Progenitor cell of endocrine pancreas (in vitro differentiated cells): ENCODE measurements at regions not wholly inside any gene's neighbourhood (a gene's known extent, or its start where the extent isn't known, plus 50 kb on each side); places are given as distances from the start of the nearest gene placed in this dataset.
A peak's percentile ranks its signal among the peaks of the same experiment; 100 is the strongest.

Source experiments
- DNase-seq: peaks from one replicate; pipeline ENCODE4 v3.0.0; 2021; ENCODE audit warnings: low spot score; ENCODE audit not compliant: unreplicated experiment
- H3K27ac Mint-ChIP-seq: 2 replicates; pipeline ENCODE4 v1.8.0; 2021; ENCODE audit warnings: mild to moderate bottlenecking, moderate library complexity, mixed read lengths
- H3K27me3 Mint-ChIP-seq: 2 replicates; pipeline ENCODE4 v1.8.0; 2021; ENCODE audit warnings: mixed read lengths
- H3K36me3 Mint-ChIP-seq: 2 replicates; pipeline ENCODE4 v1.8.0; 2022; ENCODE audit warnings: mixed read lengths; ENCODE audit not compliant: insufficient read depth
- H3K4me1 Mint-ChIP-seq: 2 replicates; pipeline ENCODE4 v1.8.0; 2021; ENCODE audit warnings: low read depth, mixed read lengths
- H3K4me3 Mint-ChIP-seq: 2 replicates; pipeline ENCODE4 v1.8.0; 2021; ENCODE audit warnings: low read depth, mild to moderate bottlenecking, moderate library complexity, mixed read lengths
- H3K9me3 Mint-ChIP-seq: 2 replicates; pipeline ENCODE4 v1.8.0; 2021; ENCODE audit warnings: low read depth, mixed read lengths
- TF ChIP-seq, protein P1 (sequence below): fragments of 200-600 bp; sonication (generic); IDR thresholded peaks from one replicate; pipeline ENCODE4 v1.5.0; 2021; ENCODE audit warnings: antibody characterized with exemption, mild to moderate bottlenecking; ENCODE audit not compliant: unreplicated experiment

DNA sequence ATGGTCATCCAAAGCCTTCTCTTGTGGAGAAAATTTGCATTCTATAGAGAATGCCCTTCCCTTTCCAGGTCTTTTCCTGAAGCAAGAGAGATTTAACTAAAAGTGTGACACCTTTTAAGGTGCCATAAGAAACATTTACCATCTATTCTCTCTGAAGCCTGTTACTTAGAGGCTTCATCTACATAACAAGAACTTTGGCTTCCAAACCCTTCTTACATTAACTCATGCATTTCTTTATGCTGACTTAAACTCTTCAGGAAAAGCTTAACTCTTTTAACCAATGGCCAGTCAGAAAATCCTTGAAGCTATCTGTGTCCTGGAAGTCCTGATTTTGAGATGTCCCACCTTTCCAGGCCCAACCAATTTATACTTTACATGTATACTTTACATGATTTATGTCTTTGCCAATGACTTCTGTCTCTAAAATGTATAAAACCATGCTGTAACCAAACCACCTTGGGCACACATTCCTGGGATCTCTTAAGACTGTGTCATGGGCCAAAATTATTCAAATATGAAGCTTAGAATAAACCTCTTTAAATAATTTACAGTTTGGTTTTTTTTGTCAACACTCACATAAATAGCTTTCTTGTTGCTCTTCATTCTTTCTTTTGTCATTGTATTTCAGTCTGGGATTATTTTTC, 472.6 kb upstream of the NECTIN3 start:
- no peaks in the 10 kb centered on the region for H3K27me3 Mint-ChIP-seq
- H3K36me3 Mint-ChIP-seq = no peaks in the 10 kb centered on the region
- TF ChIP-seq, protein P1, sequence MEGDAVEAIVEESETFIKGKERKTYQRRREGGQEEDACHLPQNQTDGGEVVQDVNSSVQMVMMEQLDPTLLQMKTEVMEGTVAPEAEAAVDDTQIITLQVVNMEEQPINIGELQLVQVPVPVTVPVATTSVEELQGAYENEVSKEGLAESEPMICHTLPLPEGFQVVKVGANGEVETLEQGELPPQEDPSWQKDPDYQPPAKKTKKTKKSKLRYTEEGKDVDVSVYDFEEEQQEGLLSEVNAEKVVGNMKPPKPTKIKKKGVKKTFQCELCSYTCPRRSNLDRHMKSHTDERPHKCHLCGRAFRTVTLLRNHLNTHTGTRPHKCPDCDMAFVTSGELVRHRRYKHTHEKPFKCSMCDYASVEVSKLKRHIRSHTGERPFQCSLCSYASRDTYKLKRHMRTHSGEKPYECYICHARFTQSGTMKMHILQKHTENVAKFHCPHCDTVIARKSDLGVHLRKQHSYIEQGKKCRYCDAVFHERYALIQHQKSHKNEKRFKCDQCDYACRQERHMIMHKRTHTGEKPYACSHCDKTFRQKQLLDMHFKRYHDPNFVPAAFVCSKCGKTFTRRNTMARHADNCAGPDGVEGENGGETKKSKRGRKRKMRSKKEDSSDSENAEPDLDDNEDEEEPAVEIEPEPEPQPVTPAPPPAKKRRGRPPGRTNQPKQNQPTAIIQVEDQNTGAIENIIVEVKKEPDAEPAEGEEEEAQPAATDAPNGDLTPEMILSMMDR = no peak
- peaks cover 8% of the 10 kb centered on the region for H3K9me3 Mint-ChIP-seq
- H3K4me1 Mint-ChIP-seq = no peaks in the 10 kb centered on the region
- H3K4me3 Mint-ChIP-seq = no peak overlapping the region
- DNase-seq = no peak
- H3K27ac Mint-ChIP-seq = no peak overlapping the region

DNA sequence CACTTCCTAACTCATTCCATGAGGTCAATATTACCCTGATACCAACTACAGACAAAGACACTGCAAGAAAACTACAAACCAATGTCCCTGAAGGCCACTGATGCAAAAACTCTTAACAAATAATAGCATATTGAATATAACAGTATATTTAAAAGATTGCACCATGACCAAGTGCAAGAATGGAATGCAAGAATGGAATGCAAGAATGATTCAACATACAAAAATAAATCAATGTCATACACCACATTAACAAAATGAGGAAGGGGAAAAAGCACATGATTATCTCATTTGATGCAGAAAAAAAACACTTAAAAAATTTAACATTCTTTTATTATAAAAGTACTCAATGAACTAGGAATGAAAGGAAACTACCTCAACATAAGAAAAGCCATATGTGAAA, 463.1 kb upstream of the NECTIN3 start:
- H3K27me3 Mint-ChIP-seq = no peaks in the 10 kb centered on the region
- H3K4me1 Mint-ChIP-seq = peaks cover 10% of the 10 kb centered on the region
- peaks cover 9% of the 10 kb centered on the region for H3K9me3 Mint-ChIP-seq
- TF ChIP-seq, protein P1 = no peak
- no peak overlapping the region for H3K4me3 Mint-ChIP-seq
- no peak for DNase-seq
- no peak overlapping the region for H3K27ac Mint-ChIP-seq
- H3K36me3 Mint-ChIP-seq = no peaks in the 10 kb centered on the region

DNA sequence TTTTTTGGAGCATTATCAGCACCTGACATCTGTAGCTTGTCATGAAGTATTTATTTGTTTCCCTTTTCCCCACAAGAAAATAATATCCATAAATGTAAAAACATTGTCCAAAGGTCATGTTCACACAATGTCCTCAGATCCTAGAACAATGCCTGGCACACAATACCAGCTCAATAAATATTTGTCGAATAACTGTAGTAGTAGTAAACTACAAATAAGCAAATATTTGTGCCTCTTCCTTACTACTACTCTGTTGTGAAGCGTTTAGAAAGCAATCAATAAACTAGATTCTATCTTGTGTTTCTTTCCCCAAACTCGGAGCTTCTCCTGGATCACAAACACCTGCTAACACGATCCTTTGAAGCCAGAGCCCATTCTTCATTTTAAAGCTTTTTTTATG, 459.6 kb upstream of the NECTIN3 start:
- TF ChIP-seq, protein P1 = no peak
- no peak overlapping the region for H3K27ac Mint-ChIP-seq
- H3K36me3 Mint-ChIP-seq = peaks cover 2% of the 10 kb centered on the region
- H3K4me3 Mint-ChIP-seq = no peak overlapping the region
- H3K9me3 Mint-ChIP-seq = peaks cover 12% of the 10 kb centered on the region
- no peak for DNase-seq
- no peaks in the 10 kb centered on the region for H3K27me3 Mint-ChIP-seq
- peaks cover 22% of the 10 kb centered on the region for H3K4me1 Mint-ChIP-seq

DNA sequence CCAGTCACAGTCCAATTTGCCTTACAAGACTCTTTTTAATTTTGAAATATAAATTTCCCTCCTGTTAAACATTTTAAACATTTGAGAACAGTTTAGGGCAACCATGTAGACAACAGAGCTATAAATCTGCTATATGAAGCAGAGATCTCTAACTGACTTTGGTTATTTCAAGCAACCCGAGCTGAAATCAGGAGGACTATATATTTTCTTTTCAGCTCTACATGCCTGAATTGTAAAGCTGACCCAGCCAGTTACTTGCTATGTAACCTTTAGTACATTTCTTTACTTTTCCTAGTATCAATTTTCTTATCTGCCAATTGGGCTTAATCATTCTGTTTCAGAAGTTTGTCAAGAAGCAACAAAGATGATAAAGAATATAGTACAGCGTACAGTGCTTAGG, 457.4 kb upstream of the NECTIN3 start:
- TF ChIP-seq, protein P1 = no peak
- peaks cover 2% of the 10 kb centered on the region for H3K36me3 Mint-ChIP-seq
- H3K9me3 Mint-ChIP-seq = peaks cover 4% of the 10 kb centered on the region
- no peak for DNase-seq
- no peak overlapping the region for H3K4me3 Mint-ChIP-seq
- peaks cover 35% of the 10 kb centered on the region for H3K4me1 Mint-ChIP-seq
- peak overlapping the region; percentile 20 for H3K27ac Mint-ChIP-seq
- no peaks in the 10 kb centered on the region for H3K27me3 Mint-ChIP-seq

DNA sequence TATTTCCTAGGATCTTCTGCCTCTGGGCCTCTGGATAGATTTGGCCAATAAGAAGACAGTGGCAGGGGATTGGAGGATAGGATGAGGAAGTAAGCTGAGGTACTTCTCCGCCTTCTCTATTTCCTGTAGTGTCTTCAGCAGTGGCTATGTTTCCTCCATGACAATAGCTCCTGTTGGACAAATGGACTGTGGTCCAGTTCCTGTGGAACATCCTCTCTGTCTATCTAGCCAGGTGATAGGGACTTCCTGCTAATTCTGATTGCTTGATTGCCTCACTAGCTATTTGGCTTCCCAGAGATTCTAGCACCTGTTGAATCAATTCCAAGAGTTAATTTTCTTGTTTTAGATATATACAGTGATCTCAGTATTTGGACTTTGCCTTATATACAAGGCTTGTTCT, 456.2 kb upstream of the NECTIN3 start:
- Mint-ChIP-seq H3K4me3 (no peak overlapping the region), H3K4me1 (peaks cover 38% of the 10 kb centered on the region), H3K9me3 (peaks cover 4% of the 10 kb centered on the region), H3K27me3 (no peaks in the 10 kb centered on the region), H3K36me3 (peaks cover 2% of the 10 kb centered on the region), H3K27ac (no peak overlapping the region)
- TF ChIP-seq, protein P1 = no peak
- no peak for DNase-seq
